Endothelial cell (in vitro differentiated cells): ENCODE measurements at regions not wholly inside any gene's neighbourhood (a gene's known extent, or its start where the extent isn't known, plus 50 kb on each side); places are given as distances from the start of the nearest gene placed in this dataset.

Source experiments
- DNase-seq: peaks from one replicate; pipeline ENCODE4 v3.0.0; 2021; ENCODE audit warnings: low spot score
- H3K27ac Mint-ChIP-seq: one replicate; pipeline ENCODE4 v1.8.0; 2021; ENCODE audit warnings: mixed read lengths, inconsistent platforms; ENCODE audit not compliant: unreplicated experiment
- H3K27me3 Mint-ChIP-seq: one replicate; pipeline ENCODE4 v1.8.0; 2021; ENCODE audit warnings: mild to moderate bottlenecking, moderate library complexity, mixed read lengths, inconsistent platforms; ENCODE audit not compliant: unreplicated experiment
- H3K36me3 Mint-ChIP-seq: one replicate; pipeline ENCODE4 v1.8.0; 2021; ENCODE audit warnings: mild to moderate bottlenecking, low read depth, mixed read lengths, inconsistent platforms; ENCODE audit not compliant: unreplicated experiment
- H3K4me1 Mint-ChIP-seq: one replicate; pipeline ENCODE4 v1.8.0; 2021; ENCODE audit warnings: mild to moderate bottlenecking, mixed read lengths, inconsistent platforms; ENCODE audit not compliant: unreplicated experiment
- H3K4me3 Mint-ChIP-seq: one replicate; pipeline ENCODE4 v1.8.0; 2021; ENCODE audit warnings: mild to moderate bottlenecking, mixed read lengths, inconsistent platforms; ENCODE audit not compliant: unreplicated experiment
- H3K9me3 Mint-ChIP-seq: one replicate; pipeline ENCODE4 v1.8.0; 2021; ENCODE audit warnings: mixed read lengths, inconsistent platforms; ENCODE audit not compliant: unreplicated experiment
- TF ChIP-seq, protein P1 (sequence below): fragments of 200-600 bp; sonication (generic); IDR thresholded peaks from one replicate; pipeline ENCODE4 v1.5.0; 2021; ENCODE audit warnings: antibody characterized with exemption; ENCODE audit not compliant: unreplicated experiment

DNA sequence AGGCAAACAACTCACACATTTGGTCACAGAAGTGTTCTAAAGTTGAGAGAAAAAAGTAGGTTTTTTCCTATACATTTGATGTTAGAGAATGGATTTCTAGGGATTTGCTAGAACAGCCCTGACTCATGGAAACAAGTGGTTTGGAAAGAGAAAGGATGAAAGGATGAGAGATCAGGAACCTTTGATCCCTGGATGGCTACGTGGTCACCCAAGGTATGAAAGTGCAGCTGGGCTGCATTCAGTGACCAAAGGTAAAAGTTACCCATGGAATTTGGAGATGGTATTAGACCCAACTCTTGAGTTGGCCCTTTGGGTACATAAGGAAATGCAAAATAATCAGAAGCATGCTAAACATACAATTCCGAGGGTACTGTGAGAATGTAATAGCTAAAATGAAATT, 61.3 kb upstream of the SPIN1 start:
- no peaks in the 10 kb centered on the region for H3K9me3 Mint-ChIP-seq
- no peak for DNase-seq
- no peaks in the 10 kb centered on the region for H3K27me3 Mint-ChIP-seq
- H3K36me3 Mint-ChIP-seq: no peaks in the 10 kb centered on the region
- H3K4me3 Mint-ChIP-seq: no peak overlapping the region
- TF ChIP-seq, protein P1, sequence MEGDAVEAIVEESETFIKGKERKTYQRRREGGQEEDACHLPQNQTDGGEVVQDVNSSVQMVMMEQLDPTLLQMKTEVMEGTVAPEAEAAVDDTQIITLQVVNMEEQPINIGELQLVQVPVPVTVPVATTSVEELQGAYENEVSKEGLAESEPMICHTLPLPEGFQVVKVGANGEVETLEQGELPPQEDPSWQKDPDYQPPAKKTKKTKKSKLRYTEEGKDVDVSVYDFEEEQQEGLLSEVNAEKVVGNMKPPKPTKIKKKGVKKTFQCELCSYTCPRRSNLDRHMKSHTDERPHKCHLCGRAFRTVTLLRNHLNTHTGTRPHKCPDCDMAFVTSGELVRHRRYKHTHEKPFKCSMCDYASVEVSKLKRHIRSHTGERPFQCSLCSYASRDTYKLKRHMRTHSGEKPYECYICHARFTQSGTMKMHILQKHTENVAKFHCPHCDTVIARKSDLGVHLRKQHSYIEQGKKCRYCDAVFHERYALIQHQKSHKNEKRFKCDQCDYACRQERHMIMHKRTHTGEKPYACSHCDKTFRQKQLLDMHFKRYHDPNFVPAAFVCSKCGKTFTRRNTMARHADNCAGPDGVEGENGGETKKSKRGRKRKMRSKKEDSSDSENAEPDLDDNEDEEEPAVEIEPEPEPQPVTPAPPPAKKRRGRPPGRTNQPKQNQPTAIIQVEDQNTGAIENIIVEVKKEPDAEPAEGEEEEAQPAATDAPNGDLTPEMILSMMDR: no peak
- H3K4me1 Mint-ChIP-seq: peaks cover 6% of the 10 kb centered on the region
- no peak overlapping the region for H3K27ac Mint-ChIP-seq

GRCh38 chr9:88326015-88326414, 62.2 kb upstream of the SPIN1 start:
- peaks cover 6% of the 10 kb centered on the region for H3K4me1 Mint-ChIP-seq
- no peaks in the 10 kb centered on the region for H3K9me3 Mint-ChIP-seq
- DNase-seq: no peak
- no peaks in the 10 kb centered on the region for H3K36me3 Mint-ChIP-seq
- H3K27ac Mint-ChIP-seq: no peak overlapping the region
- H3K4me3 Mint-ChIP-seq: no peak overlapping the region
- H3K27me3 Mint-ChIP-seq: no peaks in the 10 kb centered on the region
- TF ChIP-seq, protein P1: no peak

DNA sequence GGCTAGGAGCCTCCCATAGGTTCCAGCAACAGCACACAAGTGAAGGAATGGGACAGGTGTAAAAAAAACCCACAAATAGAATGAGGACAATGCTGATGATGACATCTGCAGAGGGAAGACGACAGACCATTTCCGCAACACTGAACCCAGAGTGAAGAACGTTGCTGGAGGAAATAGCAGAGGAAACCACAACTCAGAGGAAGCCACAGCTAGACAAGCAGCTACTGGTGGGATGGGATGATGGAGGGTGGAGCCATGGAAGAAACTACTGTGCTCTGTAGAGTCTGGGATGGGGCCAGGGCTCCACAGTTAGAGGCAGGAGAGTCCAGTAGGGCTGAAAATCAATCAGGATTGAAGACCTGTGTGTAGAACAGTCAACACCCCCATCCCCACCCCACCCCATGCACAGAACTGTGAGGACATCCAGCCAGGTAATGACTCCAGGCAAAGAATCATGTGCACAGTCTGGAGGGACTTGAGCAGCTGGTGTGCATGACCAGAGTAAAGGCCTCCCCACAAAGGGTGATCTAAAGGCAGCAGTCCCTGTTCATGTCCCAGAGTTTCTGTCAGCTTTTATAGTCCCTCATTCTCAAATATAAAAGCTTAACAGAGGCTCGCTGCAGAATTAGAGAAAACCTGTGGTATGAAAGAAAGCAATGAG, 65.2 kb upstream of the SPIN1 start:
- Mint-ChIP-seq H3K9me3 (no peaks in the 10 kb centered on the region), H3K36me3 (no peaks in the 10 kb centered on the region), H3K27ac (no peak overlapping the region), H3K27me3 (no peaks in the 10 kb centered on the region), H3K4me1 (peaks cover 6% of the 10 kb centered on the region), H3K4me3 (no peak overlapping the region)
- TF ChIP-seq, protein P1: no peak
- DNase-seq: no peak

DNA sequence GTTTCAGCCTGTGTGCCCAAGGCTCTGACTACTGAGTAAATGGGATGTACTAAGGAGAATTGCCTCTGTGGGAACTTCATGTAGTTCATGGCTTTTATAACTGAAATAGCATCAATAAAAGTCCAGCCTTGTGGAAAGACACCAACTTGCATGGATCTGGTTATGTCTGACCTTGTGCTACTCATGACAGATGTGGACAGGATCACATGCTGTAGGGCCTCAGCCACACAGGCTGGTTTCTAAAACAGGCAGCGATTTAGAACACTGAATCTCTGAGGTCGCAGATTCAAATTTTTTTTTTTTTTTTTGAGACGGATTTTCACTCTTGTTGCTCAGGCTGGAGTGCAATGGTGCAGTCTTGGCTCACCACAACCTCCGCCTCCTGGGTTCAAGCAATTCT, 66.5 kb upstream of the SPIN1 start:
- DNase-seq: no peak
- Mint-ChIP-seq H3K27ac (no peak overlapping the region), H3K36me3 (no peaks in the 10 kb centered on the region), H3K27me3 (no peaks in the 10 kb centered on the region), H3K9me3 (no peaks in the 10 kb centered on the region), H3K4me3 (no peak overlapping the region), H3K4me1 (peaks cover 6% of the 10 kb centered on the region)
- TF ChIP-seq, protein P1: no peak

DNA sequence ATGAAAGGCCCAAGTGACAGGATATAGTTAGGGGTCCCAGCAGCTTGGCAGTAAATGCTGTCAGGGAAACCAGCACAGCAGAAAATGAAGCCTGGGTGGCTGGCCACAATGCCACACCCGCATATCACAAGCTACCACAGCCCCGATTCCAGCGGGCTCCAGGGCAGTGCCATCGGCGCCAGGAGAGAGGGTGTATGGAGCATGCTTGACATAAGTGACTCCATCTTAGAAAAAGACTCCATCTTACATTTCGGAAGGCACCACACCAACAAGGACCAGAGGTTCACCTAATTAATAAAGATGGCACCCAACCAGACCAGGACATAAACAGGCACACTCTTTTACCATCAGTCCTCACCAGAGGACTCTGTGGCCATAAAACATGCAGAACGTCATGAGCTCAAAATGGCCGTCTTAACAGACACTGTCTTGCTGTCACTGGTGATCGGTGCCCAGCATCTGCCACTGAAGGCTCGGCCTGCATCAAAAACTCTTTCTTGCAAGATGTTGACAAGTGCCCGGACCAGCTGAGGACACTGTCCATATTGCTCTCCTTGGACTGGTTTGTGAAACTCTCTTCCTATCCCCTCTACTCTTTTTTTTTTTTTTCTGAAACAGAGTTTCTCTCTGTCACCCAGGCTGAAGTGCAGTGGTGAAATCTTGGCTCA, 67.4 kb upstream of the SPIN1 start:
- no peak for DNase-seq
- Mint-ChIP-seq H3K4me3 (no peak overlapping the region), H3K4me1 (peaks cover 6% of the 10 kb centered on the region), H3K27me3 (no peaks in the 10 kb centered on the region), H3K36me3 (no peaks in the 10 kb centered on the region), H3K27ac (no peak overlapping the region), H3K9me3 (no peaks in the 10 kb centered on the region)
- TF ChIP-seq, protein P1: no peak
